Stimulated activated CD8-positive, alpha-beta memory T cell treated with anti-CD3 and anti-CD28 coated beads, Interleukin-15, amount 100 ng/mL, for 4 hours (primary cell): ENCODE measurements at regions not wholly inside any gene's neighbourhood (a gene's known extent, or its start where the extent isn't known, plus 50 kb on each side); places are given as distances from the start of the nearest gene placed in this dataset.
A peak's percentile ranks its signal among the peaks of the same experiment; 100 is the strongest.

Source experiments
- DNase-seq, 2 donors: peaks; one replicate each; pipeline ENCODE4 v3.0.0-alpha.2; 2020; ENCODE audit warnings: low read depth in 2 of 2

- DNase-seq, result peak; percentile 1 to 10
These were observed 267.9 kb upstream of the GHITM start for GRCh38 chr10:83871187-83872081.

- DNase-seq, result no peak
These were observed 259.0 kb upstream of the GHITM start for GRCh38 chr10:83880252-83880791.

DNA sequence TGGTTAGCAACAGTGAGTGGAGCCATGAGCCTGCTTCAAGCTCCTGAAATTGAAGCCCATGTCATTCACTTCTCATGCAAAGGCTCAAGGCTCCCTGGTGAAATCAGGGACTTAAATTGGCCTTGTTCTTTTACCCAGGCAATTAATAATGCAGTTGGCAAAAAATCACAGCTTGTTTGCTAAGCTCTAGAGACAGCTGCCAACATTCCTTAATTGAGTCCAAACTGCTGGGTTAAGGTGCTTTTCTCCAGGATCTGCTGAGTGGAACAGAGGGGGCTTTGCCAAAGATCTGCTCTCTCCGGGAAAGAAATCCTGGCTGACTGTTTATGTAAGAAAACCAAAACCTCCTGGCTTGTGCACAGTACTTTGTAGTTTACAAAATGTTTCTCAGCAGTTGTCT lies 257.6 kb upstream of the GHITM start:
- no peak for DNase-seq

DNA sequence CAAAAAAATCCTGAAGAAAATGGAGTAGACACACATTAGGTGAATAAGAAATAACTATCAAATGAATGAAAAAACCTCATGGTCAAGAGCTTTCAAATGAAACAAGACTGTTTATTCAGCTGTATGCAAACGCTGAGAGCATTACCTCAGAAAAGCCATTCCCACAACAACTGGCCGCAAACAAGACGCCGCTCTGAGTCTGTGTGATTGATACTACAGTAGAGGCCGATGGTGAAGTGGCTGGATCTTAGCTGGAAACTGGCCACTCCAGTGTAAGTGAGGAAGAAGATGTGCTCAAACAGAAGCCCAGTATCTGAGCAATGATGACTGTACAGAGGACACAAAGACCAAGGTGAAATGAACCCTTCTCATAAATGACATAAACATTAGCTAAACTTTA lies 252.4 kb upstream of the GHITM start:
- DNase-seq, result no peak

- DNase-seq, result no peak
These were observed 246.6 kb upstream of the GHITM start for GRCh38 chr10:83892737-83893136.

DNA sequence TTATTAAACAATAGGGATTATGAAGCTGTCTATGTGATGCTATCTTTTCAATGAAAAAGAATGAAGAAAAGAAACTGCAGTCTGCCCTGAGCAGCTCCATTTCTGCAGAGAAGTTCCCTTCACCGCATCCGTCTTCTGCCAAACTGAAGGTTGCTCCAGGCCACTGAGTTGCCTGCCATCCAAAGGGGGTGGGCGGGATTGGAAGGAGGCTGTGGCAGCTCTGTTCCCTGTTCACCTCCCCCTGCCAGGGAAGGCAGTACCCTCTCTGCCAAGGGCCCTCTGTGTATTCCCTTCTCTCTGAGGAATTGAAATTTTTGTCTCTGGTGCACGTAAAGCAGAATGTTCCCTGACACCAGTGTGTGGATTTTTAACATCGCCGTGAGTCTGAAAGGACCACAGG lies 243.1 kb upstream of the GHITM start:
- no peak for DNase-seq

DNA sequence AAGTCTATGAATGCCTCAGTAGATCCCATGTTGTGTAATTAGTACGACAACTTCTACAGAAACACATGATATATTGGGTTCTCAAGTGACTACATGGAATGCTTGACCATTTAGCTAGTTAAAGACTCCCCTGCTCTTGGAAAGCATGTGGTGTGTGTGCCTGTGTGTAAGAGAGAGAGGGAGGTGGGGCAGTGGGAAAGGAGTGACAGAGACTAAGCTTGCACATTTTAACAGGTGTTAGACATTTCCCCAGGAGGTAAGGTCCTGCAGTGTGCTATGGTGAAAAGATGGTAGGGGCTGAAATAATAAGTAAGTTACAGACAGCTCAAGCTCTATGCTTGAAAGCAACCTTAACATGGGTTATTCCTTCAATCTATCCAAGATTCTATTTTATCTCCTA lies 241.7 kb upstream of the GHITM start:
- DNase-seq, result no peak

DNA sequence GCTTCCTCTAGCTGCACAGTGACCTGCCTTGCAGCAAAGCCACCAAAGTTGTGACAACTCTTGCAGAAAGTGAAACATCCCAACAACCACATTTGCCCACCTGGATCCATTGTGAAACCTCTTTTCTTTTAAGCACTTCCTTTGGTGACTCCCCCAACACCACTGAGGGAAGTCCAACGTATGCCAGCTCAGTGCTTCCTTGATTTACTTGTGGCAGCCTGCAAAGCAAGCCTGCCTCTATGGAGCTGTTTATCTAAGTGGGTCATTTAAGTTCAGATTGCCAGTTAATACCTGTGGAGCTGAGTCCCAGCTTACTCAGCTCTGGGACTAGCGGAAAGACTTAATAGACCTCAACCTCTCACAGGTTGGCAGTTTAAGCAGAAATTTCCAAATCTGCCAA lies 230.8 kb upstream of the GHITM start:
- no peak for DNase-seq

GRCh38 chr10:83909001-83909400 lies 230.3 kb upstream of the GHITM start:
- DNase-seq, result no peak

- DNase-seq, result no peak
These were observed 223.5 kb upstream of the GHITM start for GRCh38 chr10:83915801-83916200.

- no peak for DNase-seq
These were observed 221.5 kb upstream of the GHITM start for GRCh38 chr10:83917537-83918506.

- no peak for DNase-seq
These were observed 220.1 kb upstream of the GHITM start for GRCh38 chr10:83919187-83919586.

- DNase-seq, result no peak
These were observed 217.1 kb upstream of the GHITM start for GRCh38 chr10:83921984-83922860.

DNA sequence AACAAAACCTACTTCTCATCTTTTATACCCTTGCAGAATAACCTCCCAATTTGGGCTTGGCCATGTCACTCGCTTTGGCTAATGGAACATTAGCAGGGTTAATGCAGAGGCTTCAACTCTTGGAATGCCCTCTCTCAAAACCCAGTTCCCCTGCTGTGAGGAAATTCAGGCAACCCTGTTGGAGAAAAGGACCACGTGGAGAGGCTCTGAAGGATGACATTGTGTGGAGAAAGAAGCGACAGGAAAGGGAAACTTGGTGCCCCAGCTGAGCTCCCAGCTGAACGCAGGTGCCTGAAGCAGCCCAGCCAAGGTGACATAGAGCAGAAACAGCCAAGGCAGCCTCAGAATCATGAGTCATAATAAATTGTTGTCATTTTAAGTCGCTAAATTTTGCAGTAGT lies 214.2 kb upstream of the GHITM start:
- no peak for DNase-seq

- DNase-seq, result no peak
These were observed 212.7 kb upstream of the GHITM start for GRCh38 chr10:83926606-83927005.

GRCh38 chr10:83927166-83927565 lies 212.1 kb upstream of the GHITM start:
- DNase-seq, result no peak

DNA sequence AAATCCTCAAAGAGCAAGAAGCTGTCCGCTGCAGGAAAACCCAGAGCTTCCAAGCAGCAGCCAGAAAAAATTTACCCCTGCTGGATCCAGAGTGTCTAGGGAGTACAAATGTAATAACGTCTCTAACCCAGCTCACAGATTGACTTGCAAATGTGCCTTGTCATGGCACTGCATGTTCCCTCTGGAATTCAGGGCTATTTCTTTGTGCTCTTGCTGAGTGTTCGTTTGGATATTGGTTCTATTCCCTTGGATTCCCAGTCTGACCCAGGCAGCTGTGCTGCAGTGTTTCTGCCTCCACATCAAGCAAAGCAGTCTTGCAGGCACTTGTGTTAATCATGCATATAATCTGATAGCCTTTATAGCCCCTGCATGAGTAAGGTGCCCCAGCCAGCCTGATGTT lies 209.9 kb upstream of the GHITM start:
- no peak for DNase-seq

DNA sequence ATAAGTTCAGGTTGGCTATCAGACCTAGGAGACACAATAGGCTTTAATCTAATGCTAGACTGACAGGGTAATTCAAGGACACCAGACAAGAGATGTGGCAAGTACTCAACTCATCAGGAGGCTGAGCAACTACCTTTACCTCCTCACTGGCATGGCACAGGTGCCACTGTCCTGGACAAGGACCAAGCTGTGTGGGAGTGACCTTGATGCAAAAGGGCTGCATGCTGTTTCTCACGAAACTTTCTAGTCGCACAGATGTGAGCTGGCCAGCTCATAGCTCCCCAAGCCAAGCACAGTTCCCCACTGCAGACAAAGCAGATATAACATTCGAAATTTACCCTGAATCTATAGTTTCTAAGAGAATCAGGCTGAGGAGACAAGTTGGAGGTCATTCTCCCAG lies 207.6 kb upstream of the GHITM start:
- no peak for DNase-seq

DNA sequence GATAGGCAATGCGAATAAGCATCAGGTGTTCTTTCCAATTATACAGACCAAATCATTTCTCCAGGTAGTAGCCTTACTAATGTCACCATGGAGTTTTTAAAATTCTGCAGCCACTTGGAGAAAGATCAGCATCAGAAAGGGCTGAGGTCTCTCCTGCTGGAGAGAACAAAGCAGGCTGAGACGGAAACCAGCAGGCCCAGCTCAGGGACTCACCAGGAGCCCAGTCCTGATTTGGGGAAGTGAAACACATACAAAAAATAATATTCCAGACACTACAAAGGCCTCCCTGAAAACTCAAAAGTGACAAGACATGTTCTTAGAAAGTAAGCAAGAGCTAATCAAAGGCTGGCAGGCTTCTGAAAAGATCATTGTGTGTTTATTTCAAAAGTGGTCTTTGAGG lies 207.1 kb upstream of the GHITM start:
- no peak for DNase-seq

GRCh38 chr10:83934062-83934461 lies 205.2 kb upstream of the GHITM start:
- DNase-seq, result no peak

GRCh38 chr10:83934641-83935338 lies 204.5 kb upstream of the GHITM start:
- no peak for DNase-seq
